Panc1 (cell line): ENCODE measurements at regions not wholly inside any gene's neighbourhood (a gene's known extent, or its start where the extent isn't known, plus 50 kb on each side); places are given as distances from the start of the nearest gene placed in this dataset.

Experiments
- ATAC-seq: fragments of 200-7000 bp; cut with Tn5 transposase; 2 replicates; pipeline ENCODE4 v1.9.1; 2020; ENCODE audit warnings: mild to moderate bottlenecking, moderate library complexity
- BruUV-seq: library from RNA; stranded (reverse); fragments of 400-500 nt; replicated peaks from 2 replicates; lab custom pipeline; 2021; lab: Mats Ljungman, UMichigan
- CTCF ChIA-PET: fragments of 300-600 bp; sonication (Branson Sonifier 250); formaldehyde crosslinking; loops from one replicate; lab custom pipeline; 2022; ENCODE audit warnings: antibody characterized with exemption; lab: Charles Lee
- POLR2A ChIA-PET: fragments of 300-600 bp; sonication (Branson Sonifier 250); formaldehyde crosslinking; loops from one replicate; lab custom pipeline; 2022; ENCODE audit warnings: antibody characterized with exemption; lab: Charles Lee
- DNase-seq: peaks from one replicate; pipeline ENCODE4 v3.0.0-alpha.2; 2010; ENCODE audit warnings: low read depth, low spot score
- H3K27ac ChIP-seq: 2 replicates; pipeline ENCODE4 v1.5.1; 2011; ENCODE audit warnings: mild to moderate bottlenecking, low read length, inconsistent platforms
- H3K27me3 ChIP-seq: fragments of 200-500 bp; sonication (Bioruptor generic); 2 replicates; pipeline ENCODE4 v1.6.0; 2014; ENCODE audit warnings: low read length, inconsistent platforms; ENCODE audit not compliant: control insufficient read depth, insufficient read depth
- H3K36me3 ChIP-seq: fragments of 200-500 bp; sonication (Bioruptor generic); 2 replicates; pipeline ENCODE4 v1.5.1; 2014; ENCODE audit warnings: inconsistent platforms, mild to moderate bottlenecking, low read length, moderate library complexity; ENCODE audit not compliant: control insufficient read depth, insufficient read depth
- H3K4me1 ChIP-seq: 2 replicates; pipeline ENCODE4 v1.5.1; 2011; ENCODE audit warnings: inconsistent platforms, mild to moderate bottlenecking, low read length, moderate library complexity; ENCODE audit not compliant: control insufficient read depth, insufficient read depth
- H3K4me3 ChIP-seq, 2 experiments: 2 replicates each; pipeline ENCODE4 v1.5.1; 2011 to 2012; ENCODE audit warnings: low read depth in 2 of 2, low read length in 2 of 2, mild to moderate bottlenecking in 2 of 2, inconsistent platforms in 1 of 2, moderate library complexity in 1 of 2
- H3K9me3 ChIP-seq: fragments of 200-500 bp; sonication (Bioruptor generic); 2 replicates; pipeline ENCODE4 v1.5.1; 2014; ENCODE audit warnings: low read depth, mild to moderate bottlenecking, inconsistent platforms, low read length, moderate library complexity; ENCODE audit not compliant: control insufficient read depth, insufficient read depth
- CTCF ChIP-seq: fragments of 450-650 bp; IDR thresholded peaks from 2 replicates; pipeline ENCODE4 v1.5.1; 2017; ENCODE audit warnings: mild to moderate bottlenecking
- POLR2AphosphoS5 ChIP-seq: IDR thresholded peaks from 2 replicates; pipeline ENCODE4 v1.6.1; 2012; ENCODE audit warnings: mild to moderate bottlenecking, low read depth, low read length, moderate library complexity
- SIN3A ChIP-seq: IDR thresholded peaks from 2 replicates; pipeline ENCODE4 v1.6.1; 2012; ENCODE audit warnings: low read depth, mild to moderate bottlenecking, low read length, moderate library complexity, borderline replicate concordance; ENCODE audit not compliant: insufficient read depth
- TCF7L2 ChIP-seq: IDR thresholded peaks from 2 replicates; pipeline ENCODE4 v1.6.1; 2011; ENCODE audit warnings: mild to moderate bottlenecking, low read depth, low read length, inconsistent platforms
- in situ Hi-C: cut with HindIII; loops from 2 replicates; pipeline ENCODE4 v1.10.0; 2016; ENCODE audit warnings: low sequenced_read_pairs, low pct_unique_long_range_greater_than_20kb
- intact Hi-C: fragments of 100-400 bp; cut with micrococcal nuclease; formaldehyde crosslinking; loops from one replicate; pipeline ENCODE4 v1.10.0; 2022; ENCODE audit not compliant: unreplicated experiment
- TF ChIP-seq, protein P1 (sequence below), 2 experiments: IDR thresholded peaks; 2 replicates each; pipeline ENCODE4 v1.6.1; 2011 to 2012; ENCODE audit warnings: low read depth in 2 of 2, control low read depth in 1 of 2, low read length in 1 of 2, mild to moderate bottlenecking in 1 of 2, moderate library complexity in 1 of 2; ENCODE audit not compliant: insufficient read depth in 1 of 2

- H3K36me3 ChIP-seq: no peaks in the 10 kb centered on the region
- in situ Hi-C loops (no loop called here), intact Hi-C loops (no loop called here)
- no peak for TF ChIP-seq CTCF
- TF ChIP-seq TCF7L2: no peak
- no peaks in the 10 kb centered on the region for H3K27me3 ChIP-seq
- ATAC-seq: no peak
- POLR2A ChIA-PET: no interaction called here
- no peaks in the 10 kb centered on the region for H3K9me3 ChIP-seq
- no peak for DNase-seq
- no TSS peak for BruUV-seq
- CTCF ChIA-PET: no interaction called here
- no peak overlapping the region for H3K27ac ChIP-seq
- H3K4me1 ChIP-seq: no peaks in the 10 kb centered on the region
- H3K4me3 ChIP-seq: no peak overlapping the region
Observed at GRCh38 chrX:26411045-26411444, 195.1 kb downstream of the MAGEB5 start.

- Histone ChIP-seq H3K27me3 (no peaks in the 10 kb centered on the region), H3K27ac (no peak overlapping the region), H3K36me3 (no peaks in the 10 kb centered on the region), H3K9me3 (no peaks in the 10 kb centered on the region), H3K4me1 (no peaks in the 10 kb centered on the region), H3K4me3 (no peak overlapping the region)
- TF ChIP-seq, protein P1, sequence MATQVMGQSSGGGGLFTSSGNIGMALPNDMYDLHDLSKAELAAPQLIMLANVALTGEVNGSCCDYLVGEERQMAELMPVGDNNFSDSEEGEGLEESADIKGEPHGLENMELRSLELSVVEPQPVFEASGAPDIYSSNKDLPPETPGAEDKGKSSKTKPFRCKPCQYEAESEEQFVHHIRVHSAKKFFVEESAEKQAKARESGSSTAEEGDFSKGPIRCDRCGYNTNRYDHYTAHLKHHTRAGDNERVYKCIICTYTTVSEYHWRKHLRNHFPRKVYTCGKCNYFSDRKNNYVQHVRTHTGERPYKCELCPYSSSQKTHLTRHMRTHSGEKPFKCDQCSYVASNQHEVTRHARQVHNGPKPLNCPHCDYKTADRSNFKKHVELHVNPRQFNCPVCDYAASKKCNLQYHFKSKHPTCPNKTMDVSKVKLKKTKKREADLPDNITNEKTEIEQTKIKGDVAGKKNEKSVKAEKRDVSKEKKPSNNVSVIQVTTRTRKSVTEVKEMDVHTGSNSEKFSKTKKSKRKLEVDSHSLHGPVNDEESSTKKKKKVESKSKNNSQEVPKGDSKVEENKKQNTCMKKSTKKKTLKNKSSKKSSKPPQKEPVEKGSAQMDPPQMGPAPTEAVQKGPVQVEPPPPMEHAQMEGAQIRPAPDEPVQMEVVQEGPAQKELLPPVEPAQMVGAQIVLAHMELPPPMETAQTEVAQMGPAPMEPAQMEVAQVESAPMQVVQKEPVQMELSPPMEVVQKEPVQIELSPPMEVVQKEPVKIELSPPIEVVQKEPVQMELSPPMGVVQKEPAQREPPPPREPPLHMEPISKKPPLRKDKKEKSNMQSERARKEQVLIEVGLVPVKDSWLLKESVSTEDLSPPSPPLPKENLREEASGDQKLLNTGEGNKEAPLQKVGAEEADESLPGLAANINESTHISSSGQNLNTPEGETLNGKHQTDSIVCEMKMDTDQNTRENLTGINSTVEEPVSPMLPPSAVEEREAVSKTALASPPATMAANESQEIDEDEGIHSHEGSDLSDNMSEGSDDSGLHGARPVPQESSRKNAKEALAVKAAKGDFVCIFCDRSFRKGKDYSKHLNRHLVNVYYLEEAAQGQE (IDR thresholded peaks at IDR 0.05; ENCODE audit: insufficient read depth in 1 of 2, low read depth in 2 of 2, low read length in 1 of 2): no peak
- no peak for TF ChIP-seq POLR2AphosphoS5
- no peak for TF ChIP-seq TCF7L2
- no peak for TF ChIP-seq SIN3A
- no peak for TF ChIP-seq CTCF
- in situ Hi-C loops: no loop called here
- BruUV-seq: no TSS peak
- POLR2A ChIA-PET: no interaction called here
- intact Hi-C loops: no loop called here
- CTCF ChIA-PET: interaction anchor here (0.7 kb wide), 1 partner anchor 831 kb away, joined by 6 read pairs; no protein-coding TSS in a partner anchor
- DNase-seq (no peak), ATAC-seq (no peak)
Observed at GRCh38 chrX:26409636-26410035, 193.7 kb downstream of the MAGEB5 start.
